HG03565 (cell line): ENCODE measurements at regions not wholly inside any gene's neighbourhood (a gene's known extent, or its start where the extent isn't known, plus 50 kb on each side); places are given as distances from the start of the nearest gene placed in this dataset.
"Not testable (repeated sequence)": the region's sequence is repeated elsewhere in the genome, so short reads cannot be mapped to it uniquely, and the experiment has no call there.

Experiments used
- ATAC-seq: cut with Tn5 transposase; IDR thresholded peaks from one replicate; pipeline ENCODE4 v1.9.1; 2021; ENCODE audit warnings: mild to moderate bottlenecking, moderate library complexity; ENCODE audit not compliant: unreplicated experiment

- ATAC-seq = no peak
Observed at GRCh38 chr2:215722986-215723630, 287.2 kb upstream of the FN1 start.

DNA sequence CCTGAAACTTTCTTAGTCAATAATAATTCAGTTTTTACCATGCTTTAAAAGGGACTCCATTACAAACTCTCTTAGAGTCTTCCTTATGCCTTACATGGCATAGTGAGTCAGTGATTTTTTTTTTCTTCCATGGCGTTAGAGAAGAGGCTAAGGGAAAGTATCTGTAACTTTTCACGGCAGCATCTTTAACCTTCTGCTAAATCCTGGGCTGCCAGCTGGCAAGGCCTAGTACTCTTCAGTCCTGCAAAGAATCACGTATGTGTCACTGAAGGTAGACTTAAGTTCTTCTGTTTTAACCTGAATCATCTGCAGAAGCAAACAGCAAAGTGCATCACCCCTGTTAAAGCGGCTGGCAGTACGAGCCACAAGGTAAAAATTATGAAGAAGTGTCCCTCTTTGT lies 286.3 kb upstream of the FN1 start:
- no peak for ATAC-seq

- ATAC-seq = not testable (repeated sequence)
Observed at GRCh38 chr2:215721515-215721914, 285.6 kb upstream of the FN1 start.

DNA sequence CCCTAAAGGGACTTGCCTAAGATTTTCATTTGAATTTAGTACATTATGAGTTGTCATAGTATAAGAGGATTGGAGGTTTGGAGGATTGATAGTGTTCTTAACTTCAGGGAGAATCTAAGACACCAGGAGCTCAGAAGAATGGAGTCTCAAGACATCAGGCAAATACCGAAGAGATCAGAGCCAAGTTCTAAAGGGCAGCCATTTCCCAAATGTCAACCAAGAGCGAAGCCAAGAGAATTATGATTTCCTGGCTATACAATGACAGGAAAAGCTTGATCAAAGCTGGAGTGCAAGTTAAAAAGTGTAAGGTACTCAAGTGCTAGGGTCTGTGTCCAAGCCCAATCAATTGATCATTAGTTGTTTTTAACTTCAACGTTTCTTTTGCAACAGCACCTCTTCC lies 283.0 kb upstream of the FN1 start:
- no peak for ATAC-seq

GRCh38 chr2:215718436-215718835 lies 282.6 kb upstream of the FN1 start:
- ATAC-seq = no peak

- no peak for ATAC-seq
Observed at GRCh38 chr2:215717501-215718381, 281.9 kb upstream of the FN1 start.

GRCh38 chr2:215716956-215717355 lies 281.1 kb upstream of the FN1 start:
- no peak for ATAC-seq

DNA sequence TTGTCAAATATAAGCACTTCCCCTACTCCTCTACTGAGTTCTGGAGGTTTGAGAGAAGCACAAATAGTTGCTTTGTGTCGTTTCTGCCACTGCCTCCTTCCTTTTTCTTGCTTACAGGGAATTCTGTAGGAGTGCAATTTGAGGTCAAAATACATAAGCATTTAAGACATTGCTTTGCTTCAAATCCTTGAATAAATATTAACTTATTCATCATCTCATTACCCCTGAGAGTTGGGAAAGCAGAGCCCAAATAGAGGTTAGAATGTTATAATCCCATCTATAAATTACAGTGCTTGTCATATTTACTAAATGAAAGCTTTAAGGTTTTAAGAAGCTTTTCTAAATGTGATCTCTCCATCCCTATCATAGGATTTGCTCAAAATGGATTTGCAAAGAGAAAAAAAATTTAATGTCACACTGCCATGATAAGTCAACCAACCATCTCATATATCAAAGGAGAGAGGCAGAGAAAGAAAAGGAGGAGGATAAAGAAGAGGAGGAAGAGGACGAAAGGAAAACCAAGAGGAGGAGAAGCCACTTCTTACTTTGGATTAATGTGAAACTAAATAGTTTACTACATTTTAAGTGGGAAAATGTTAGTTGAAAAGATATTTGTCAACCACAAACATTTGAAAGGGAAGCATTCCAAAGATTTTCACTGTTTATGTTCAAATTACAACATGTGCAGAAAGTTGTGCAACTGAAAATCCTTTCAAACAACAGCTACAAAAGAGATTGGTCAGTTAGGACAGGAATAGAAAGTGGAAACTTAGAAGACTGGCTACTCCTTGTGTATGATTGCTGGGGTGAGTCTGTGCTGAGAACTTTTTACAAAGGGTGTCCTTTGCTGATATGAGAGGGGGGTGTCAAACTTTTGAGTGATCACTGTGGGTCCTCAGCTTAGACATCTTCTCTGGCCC lies 277.3 kb upstream of the FN1 start:
- ATAC-seq = no peak

- no peak for ATAC-seq
Observed at GRCh38 chr2:215712219-215712868, 276.5 kb upstream of the FN1 start.

DNA sequence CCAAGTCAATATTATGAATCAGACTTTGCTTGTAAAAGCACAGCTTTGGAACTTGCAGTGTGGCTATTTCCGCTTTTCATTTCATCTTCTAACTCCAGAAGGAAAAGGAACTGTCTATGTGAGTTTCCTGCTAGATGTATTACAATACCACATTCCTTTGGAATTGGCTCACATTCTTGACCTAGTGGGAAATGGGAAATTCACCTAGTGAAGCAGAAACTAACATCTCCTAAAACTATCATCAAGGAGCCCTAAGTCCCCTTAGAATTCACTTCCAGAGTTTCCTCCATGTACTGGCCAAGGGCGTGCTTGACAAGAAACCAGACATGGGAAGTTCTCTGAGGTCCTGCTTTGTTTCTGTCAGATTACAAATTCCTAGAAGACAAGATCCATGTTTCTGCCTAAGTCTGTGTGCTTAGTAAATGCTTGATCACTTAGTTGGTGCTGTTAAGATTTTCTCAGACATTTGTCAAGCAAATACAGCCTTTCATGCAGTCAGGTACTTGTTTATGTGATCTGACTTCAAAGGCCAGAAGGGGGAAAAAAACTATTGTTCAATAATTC lies 275.7 kb upstream of the FN1 start:
- no peak for ATAC-seq

DNA sequence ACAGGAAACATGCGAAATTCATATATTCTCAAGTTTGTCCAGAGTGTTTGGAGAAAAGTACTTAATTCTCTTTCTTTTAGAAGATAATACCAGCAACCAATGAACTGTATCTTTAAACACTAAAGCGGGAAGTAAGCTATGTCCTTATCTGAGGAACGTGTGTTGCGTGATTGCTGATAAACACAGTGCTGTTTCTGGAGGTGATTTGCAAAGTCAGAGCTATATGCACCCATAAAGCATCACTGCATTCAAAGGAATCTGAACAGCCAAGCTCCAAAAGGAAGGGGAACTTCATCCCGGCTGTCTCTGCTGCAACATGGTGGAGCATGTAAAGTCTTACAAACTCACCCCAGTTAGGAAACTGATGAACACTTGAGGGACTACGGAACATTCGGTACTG lies 271.7 kb upstream of the FN1 start:
- no peak for ATAC-seq

DNA sequence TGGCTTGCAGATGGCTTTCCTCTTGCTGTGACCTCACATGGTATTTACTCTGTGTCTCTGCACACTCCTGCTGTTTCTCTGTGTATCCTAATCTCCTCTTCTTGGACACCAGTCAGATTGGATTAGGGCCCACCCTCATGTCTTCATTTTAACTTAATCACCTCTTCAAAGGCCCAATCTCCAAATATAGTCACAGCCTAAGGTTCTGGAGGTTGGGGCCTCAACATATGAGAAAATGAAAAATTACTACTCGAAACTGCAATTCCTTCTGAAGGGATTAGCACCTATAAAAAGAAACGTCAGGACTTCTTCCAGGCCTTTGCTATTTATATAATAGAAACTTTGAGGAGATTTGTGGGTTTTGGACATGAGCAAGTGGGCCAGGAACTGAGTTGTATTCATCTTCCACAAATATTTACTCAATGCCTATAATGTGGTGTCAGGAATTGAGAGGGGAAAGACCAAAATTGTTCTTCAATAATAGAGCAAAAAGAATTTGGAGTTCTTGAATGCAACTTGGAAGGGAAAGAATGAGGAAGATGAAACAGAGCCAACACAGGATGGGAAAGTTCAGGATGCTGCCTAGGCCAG lies 270.0 kb upstream of the FN1 start:
- no peak for ATAC-seq

DNA sequence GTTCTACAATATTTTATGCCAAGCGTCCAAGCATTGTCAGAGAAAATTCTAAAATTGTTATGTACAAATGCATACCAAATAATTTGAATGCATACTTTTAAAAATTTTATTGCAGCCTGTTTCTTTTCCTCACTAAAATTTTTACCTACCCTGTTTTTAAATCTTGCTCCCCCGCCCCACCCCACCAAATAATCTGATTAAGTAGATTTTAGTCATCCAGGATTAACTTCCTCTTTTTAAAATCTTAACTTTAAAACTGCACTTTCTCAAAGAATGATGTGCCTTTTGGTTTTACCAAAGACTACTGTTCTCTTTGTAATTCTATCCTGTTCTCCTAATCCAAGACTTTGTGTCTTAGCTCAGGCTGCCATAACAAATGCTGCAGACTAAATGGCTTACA lies 269.4 kb upstream of the FN1 start:
- no peak for ATAC-seq

GRCh38 chr2:215702116-215702902 lies 266.4 kb upstream of the FN1 start:
- ATAC-seq = no peak

GRCh38 chr2:215699700-215700538 lies 264.1 kb upstream of the FN1 start:
- ATAC-seq = no peak

- ATAC-seq = no peak
Observed at GRCh38 chr2:215699018-215699417, 263.1 kb upstream of the FN1 start.

- ATAC-seq = no peak
Observed at GRCh38 chr2:215698566-215698965, 262.7 kb upstream of the FN1 start.

- ATAC-seq = no peak
Observed at GRCh38 chr2:215697496-215697895, 261.6 kb upstream of the FN1 start.
